ENCODE measurements at regions not wholly inside any gene's neighbourhood (a gene's known extent, or its start where the extent isn't known, plus 50 kb on each side); places are given as distances from the start of the nearest gene placed in this dataset.

GRCh38 chr6:102474041-102474807 lies 1080.7 kb downstream of the GRIK2 start:
- no peak for DNase-seq

DNA sequence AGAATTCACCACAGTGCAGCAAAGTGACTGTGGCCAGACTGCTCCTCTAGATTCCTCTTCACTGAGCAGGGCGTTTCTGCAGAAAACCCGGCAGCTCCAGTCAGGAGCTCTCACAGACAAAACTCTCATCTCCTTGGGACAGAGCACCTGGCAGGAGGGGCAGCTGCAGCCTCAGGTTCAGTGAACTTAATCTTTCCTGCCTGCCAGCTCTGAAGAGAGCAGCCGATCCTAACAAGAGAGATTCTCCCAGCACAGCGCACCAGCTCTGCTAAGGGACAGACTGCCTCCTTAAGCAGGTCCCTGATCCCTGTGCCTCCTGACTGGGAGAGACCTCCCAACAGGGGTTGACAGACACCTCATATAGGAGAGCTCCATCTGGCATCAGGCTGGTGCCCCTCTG lies 1065.5 kb downstream of the GRIK2 start:
- no peak for DNase-seq

- DNase-seq, result no peak
Observed at GRCh38 chr6:102438171-102438570, 1044.7 kb downstream of the GRIK2 start.

DNA sequence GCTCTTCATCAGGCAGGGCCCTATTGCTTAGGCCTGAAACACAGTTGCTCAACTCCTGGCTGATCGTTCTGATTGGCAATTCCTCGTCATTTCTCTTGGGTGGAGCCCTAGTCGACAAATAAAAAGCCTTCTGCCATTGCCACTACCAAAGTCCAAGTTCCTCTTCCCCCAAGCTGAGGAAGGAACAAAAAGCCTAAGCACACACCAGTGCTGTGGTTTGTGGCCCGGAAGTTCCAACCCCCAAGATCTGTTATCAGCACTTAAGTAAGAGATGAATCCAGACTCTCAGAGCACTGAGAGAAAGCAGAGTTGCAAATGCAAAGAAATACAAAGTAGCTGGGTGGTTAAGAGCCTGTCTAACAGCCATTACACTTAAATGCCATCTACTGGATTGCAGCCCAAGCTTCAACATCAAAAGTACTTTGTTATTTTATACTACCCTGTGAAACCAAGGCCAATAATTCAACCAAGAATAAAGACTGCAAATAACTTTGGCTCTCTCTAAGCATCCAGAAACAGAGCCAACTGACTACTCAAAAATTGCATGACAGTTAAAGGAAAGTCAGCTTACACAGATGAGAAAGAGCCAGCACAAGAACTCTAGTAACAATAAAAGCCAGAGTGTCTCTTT lies 1024.0 kb downstream of the GRIK2 start:
- no peak for DNase-seq

DNA sequence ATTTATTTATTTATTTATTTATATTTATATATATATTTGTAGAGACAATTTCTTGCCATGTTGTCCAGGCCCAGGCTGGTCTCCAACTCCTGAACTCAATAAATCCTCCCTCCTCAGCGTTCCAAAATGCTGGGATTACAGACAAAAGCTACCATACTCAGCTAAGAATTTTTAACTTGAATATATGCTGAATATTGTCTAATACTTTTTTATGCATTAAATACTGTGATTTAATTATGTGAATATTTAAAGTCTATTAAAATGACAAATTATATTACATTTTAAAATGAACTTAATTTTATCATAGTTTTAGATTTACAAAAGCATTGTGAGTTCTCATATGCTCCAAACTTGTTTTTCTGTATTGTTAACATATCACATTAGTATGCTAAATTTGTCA lies 1022.4 kb downstream of the GRIK2 start:
- no peak for DNase-seq

DNA sequence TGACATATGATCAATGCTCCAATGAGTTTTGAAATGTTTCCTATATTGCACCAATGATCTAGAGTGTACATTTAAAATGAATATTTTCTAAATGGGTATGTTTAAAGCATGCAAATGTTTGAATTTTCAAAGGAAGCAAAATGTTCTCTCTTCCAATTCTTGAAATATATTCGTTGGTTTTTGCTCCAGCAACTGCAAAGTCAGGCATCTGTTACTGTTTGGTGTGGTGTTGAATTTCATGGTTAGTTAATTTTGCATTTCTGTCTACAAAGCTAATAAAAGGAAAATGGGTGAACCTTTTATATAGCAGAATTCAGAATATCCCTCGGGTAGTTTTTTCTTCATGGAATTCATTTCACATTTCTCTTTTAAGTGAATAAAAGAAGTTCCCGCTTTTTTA lies 1018.3 kb downstream of the GRIK2 start:
- DNase-seq, result no peak

DNA sequence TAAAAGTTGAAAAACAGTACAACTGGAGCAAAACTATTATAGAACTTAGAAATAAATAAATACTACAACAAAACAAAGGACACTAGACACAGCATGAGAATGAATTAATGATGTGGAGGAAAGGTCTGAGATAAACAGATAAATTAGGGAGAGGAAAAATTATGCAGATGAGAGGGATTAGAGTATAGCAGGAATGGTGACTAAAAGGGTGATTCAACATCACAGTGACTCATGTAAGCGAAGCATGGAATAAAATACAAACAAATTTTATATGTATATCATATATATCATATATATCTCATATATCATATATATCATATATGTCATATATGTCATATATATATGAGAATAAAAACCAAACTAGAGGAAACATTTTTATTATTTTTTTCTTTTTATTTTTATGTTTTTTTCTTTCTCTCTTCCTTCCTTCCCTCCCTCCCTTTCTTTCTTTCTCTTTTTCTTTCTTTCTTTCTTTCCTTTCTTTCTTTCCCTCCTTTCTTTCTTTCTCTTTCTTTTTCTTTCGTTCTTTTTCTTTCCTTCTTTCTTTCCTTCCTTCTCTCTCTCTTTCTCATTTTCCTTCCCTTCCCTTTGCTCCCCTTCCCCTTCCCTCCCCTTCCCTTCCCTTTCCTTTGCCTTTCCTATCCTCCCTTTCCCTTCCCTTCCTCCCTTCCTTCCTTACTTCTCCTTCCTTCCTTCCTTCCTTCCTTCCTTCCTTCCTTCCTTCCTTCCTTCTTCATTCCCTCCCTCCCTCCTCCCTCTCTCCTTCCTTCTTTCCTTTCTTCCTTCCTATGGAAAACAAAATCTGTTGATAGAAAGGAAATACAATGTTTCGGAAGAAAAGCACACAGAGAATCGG lies 1014.6 kb downstream of the GRIK2 start:
- no peak for DNase-seq

DNA sequence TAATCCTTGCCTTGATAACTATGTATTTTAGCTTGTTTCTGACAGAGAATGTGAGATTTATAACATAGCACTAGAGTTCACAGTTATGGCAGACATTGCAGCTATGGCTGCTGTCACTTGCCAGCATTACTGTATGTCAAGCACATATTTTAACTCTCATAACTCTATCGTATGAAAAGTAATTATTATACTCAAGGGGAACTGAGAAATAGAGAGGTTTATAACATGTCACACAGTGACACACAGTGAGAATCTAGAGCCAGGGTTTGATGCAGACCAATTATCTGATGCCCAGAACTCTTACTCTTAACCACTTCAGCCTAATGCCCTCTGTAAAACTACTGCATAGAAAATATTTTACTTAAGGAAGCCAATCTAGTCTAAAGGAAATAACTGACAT lies 1012.4 kb downstream of the GRIK2 start:
- DNase-seq, result no peak

GRCh38 chr6:102402635-102403329 lies 1009.3 kb downstream of the GRIK2 start:
- no peak for DNase-seq

DNA sequence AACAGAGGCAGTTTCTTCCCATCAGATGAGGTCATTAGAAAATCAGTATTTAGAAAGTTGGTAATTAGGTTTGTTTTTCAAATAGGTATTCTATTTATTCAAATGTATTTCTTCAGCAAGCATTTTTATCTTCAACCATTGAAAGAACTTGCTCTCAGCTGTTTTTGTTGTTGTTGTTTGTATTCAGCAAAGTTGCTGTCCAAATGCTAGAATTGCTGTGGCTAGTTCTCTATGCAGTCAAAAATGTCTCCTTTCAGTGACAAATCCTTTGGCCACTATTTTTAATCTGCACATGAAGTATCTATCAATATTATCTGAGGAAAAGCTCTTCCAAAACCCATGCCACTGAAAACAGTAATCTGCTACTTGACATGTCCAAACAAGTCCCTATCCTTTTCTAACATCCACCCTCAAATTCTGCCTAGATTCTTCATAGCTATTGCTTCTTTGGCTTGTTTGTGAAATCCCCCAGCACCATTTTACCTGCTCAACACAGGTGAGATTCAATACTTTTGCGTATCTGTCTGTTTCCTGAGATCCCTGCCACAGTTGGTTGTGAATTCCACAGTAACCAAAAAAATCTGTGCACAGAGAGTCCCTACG lies 1005.4 kb downstream of the GRIK2 start:
- DNase-seq, result no peak

GRCh38 chr6:102390541-102390940 lies 997.0 kb downstream of the GRIK2 start:
- no peak for DNase-seq

DNA sequence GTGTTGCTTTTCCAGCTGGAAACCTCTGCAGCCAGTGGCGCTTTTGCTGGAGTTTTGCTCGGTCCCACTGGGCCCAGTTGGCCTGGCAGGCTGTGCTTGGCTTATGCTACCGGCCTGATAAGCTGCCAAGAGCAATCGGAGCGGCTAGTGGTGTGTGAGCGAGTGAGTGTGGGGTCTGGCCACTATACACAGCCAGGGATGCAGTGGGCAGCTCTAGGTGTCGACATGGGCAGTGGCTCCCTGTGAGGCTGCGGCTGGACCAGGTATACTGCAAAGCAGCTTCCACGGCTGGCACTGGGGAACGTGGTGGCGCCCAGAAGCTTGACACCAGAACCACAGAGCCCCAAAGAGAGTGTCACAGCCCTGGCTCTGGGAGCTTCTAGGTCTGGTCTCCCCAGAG lies 996.5 kb downstream of the GRIK2 start:
- DNase-seq, result no peak

DNA sequence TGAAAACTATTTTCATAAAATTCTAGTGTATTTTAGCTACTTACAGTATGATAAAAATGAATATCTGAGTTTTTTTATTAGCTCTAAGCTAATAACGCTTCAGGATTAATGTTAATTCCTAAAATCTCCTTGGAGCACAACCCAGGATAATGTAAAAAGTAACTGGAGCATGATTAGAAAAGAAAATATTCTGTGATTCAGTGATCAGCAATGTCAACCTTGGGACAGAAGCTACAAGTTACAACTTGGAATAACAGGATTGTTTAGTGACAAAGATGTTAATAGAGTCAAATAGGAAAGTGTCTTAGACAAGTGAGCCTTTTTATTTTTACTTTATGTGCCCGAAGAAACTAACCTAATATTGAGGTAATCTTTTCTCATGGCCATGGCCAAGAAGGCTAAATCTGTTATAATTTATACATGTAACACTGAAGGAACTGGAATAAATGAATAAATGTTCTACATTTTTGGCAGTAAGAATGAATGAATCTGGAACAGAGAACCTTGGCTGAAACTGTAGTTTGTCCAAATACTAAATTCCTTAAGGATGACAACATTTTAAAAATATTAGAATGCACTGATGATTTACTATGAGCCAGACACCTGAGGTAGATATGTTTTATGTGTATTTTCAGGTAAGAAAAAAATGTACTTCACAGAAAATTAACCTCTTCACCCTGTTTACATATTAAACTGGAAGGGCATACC lies 994.0 kb downstream of the GRIK2 start:
- DNase-seq, result no peak

GRCh38 chr6:102381203-102381602 lies 987.7 kb downstream of the GRIK2 start:
- DNase-seq, result no peak

GRCh38 chr6:102356170-102356569 lies 962.7 kb downstream of the GRIK2 start:
- no peak for DNase-seq

DNA sequence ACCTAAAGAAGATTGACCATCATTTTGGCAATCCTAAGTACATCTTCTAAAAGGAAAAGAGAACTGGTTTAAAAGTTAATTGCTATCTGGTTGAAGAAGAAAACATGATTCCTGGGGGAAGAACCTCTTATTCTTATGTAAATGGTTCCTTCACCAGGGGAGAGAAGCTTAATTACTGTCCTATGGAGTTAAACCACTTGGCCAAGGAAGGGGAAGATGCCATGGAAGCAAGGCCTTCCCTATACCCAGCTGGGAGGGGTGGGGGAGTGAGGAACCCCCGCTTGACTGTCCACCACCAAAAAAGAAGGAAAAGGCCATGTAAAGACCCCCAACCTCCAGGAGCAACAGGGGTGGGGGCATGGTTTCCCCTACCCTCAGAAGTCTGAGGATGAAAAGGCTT lies 962.1 kb downstream of the GRIK2 start:
- no peak for DNase-seq

- DNase-seq, result no peak
Observed at GRCh38 chr6:102352552-102352951, 959.0 kb downstream of the GRIK2 start.

GRCh38 chr6:102344769-102345168 lies 951.3 kb downstream of the GRIK2 start:
- DNase-seq, result no peak

- DNase-seq, result no peak
Observed at GRCh38 chr6:102340311-102340710, 946.8 kb downstream of the GRIK2 start.

- no peak for DNase-seq
Observed at GRCh38 chr6:102333736-102334135, 940.2 kb downstream of the GRIK2 start.

DNA sequence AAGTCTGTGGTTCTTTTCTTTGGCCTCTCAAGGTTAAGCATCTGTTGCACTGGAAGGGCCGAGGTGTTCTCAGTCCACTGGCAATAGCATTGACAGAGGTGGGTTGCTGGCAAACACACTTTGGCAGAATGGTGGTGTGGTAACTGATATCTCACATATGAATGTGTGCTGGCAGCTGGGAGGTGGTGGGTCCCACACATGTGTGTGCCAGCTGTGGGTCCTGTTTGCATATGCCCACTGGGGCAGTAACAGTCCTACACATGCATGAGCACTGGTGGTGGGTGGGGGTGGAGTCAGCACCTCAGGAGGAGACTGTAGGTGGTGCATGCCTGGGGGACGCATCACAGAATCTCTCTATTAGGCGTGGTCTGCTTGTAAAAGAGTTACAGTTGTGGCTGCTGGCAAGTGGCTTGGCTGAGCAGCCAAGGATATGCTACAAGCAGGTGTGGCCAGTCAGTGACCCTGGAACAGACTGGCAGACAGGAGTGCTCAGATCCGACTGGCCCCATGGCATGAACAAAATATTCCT lies 934.3 kb downstream of the GRIK2 start:
- DNase-seq, result no peak

DNA sequence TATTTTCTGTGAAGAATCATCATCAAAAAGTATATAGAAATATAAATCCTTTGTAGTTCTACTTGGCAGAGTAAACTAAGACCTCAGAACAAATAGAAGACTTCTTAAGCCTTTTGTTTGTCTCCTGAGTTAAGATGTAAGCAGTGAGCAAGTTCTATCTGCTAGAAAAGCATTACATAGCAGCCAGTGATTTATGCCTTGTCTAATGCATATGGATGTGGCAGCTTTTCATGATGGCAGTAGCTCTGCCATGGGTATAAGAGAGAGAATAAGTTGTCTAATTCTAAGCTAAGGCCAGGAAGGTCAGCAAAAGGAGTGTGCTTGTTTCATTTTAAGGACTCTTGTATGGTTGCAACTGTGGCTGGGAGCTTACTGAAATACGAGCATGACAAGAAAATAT lies 920.2 kb downstream of the GRIK2 start:
- DNase-seq, result no peak
